ENCODE measurements at regions not wholly inside any gene's neighbourhood (a gene's known extent, or its start where the extent isn't known, plus 50 kb on each side); places are given as distances from the start of the nearest gene placed in this dataset.

GRCh38 chr21:21673959-21674358, 675.8 kb downstream of the NCAM2 start:
- TF ChIP-seq POLR2A (IDR thresholded peaks at IDR 0.05) = no peak
- no peak for TF ChIP-seq POLR2AphosphoS5 (IDR thresholded peaks at IDR 0.05)

All from suprapubic skin (tissue), 4 donors.